Skeletal muscle satellite cell (primary cell): ENCODE measurements at regions not wholly inside any gene's neighbourhood (a gene's known extent, or its start where the extent isn't known, plus 50 kb on each side); places are given as distances from the start of the nearest gene placed in this dataset.

Source experiments
- H3K27me3 ChIP-seq: 2 replicates; pipeline ENCODE4 v1.7.0; 2013; ENCODE audit warnings: low read length; ENCODE audit not compliant: control insufficient read depth, insufficient read depth
- H3K36me3 ChIP-seq: 2 replicates; pipeline ENCODE4 v1.7.0; 2013; ENCODE audit warnings: mild to moderate bottlenecking, control low read depth, low read length; ENCODE audit not compliant: insufficient read depth
- H3K4me1 ChIP-seq: 2 replicates; pipeline ENCODE4 v1.7.0; 2013; ENCODE audit warnings: low read length; ENCODE audit not compliant: control insufficient read depth, insufficient read depth
- H3K4me2 ChIP-seq: 2 replicates; pipeline ENCODE4 v1.7.0; 2013; ENCODE audit warnings: mild to moderate bottlenecking, low read length
- H3K4me3 ChIP-seq: 2 replicates; pipeline ENCODE4 v1.7.0; 2013; ENCODE audit warnings: low read length
- H3K9ac ChIP-seq: 2 replicates; pipeline ENCODE4 v1.7.0; 2013; ENCODE audit warnings: mild to moderate bottlenecking, low read depth, low read length, moderate library complexity
- H3K9me3 ChIP-seq: replicated peaks from 2 replicates; pipeline ENCODE4 v1.7.0; 2013; ENCODE audit warnings: mild to moderate bottlenecking, control low read depth, low read length

- Histone ChIP-seq H3K4me1 (no peaks in the 10 kb centered on the region), H3K4me3 (no peak overlapping the region), H3K36me3 (no peaks in the 10 kb centered on the region), H3K27me3 (no peaks in the 10 kb centered on the region), H3K9me3 (no peaks in the 10 kb centered on the region), H3K9ac (no peak overlapping the region), H3K4me2 (no peak overlapping the region)
Observed at GRCh38 chr14:48925184-48925583, 661.0 kb downstream of the RPS29 start.

- Histone ChIP-seq H3K9ac (no peak overlapping the region), H3K4me1 (no peaks in the 10 kb centered on the region), H3K9me3 (no peaks in the 10 kb centered on the region), H3K4me2 (no peak overlapping the region), H3K4me3 (no peak overlapping the region), H3K27me3 (no peaks in the 10 kb centered on the region), H3K36me3 (no peaks in the 10 kb centered on the region)
Observed at GRCh38 chr14:48914921-48915320, 671.3 kb downstream of the RPS29 start.

GRCh38 chr14:48914382-48914781 lies 671.8 kb downstream of the RPS29 start:
- H3K27me3 ChIP-seq = no peaks in the 10 kb centered on the region
- H3K9ac ChIP-seq = no peak overlapping the region
- no peaks in the 10 kb centered on the region for H3K9me3 ChIP-seq
- H3K4me1 ChIP-seq = no peaks in the 10 kb centered on the region
- no peak overlapping the region for H3K4me2 ChIP-seq
- no peaks in the 10 kb centered on the region for H3K36me3 ChIP-seq
- no peak overlapping the region for H3K4me3 ChIP-seq

GRCh38 chr14:48900565-48900964 lies 685.6 kb downstream of the RPS29 start:
- Histone ChIP-seq H3K36me3 (no peaks in the 10 kb centered on the region), H3K9me3 (peaks cover 6% of the 10 kb centered on the region), H3K9ac (no peak overlapping the region), H3K4me2 (no peak overlapping the region), H3K4me3 (no peak overlapping the region), H3K4me1 (no peaks in the 10 kb centered on the region), H3K27me3 (no peaks in the 10 kb centered on the region)

GRCh38 chr14:48890333-48890732 lies 695.8 kb downstream of the RPS29 start:
- Histone ChIP-seq H3K9me3 (no peaks in the 10 kb centered on the region), H3K27me3 (no peaks in the 10 kb centered on the region), H3K4me1 (no peaks in the 10 kb centered on the region), H3K4me2 (no peak overlapping the region), H3K4me3 (no peak overlapping the region), H3K9ac (no peak overlapping the region), H3K36me3 (no peaks in the 10 kb centered on the region)

GRCh38 chr14:48876806-48877340 lies 709.3 kb downstream of the RPS29 start:
- H3K4me2 ChIP-seq = no peak overlapping the region
- no peaks in the 10 kb centered on the region for H3K27me3 ChIP-seq
- no peaks in the 10 kb centered on the region for H3K36me3 ChIP-seq
- no peaks in the 10 kb centered on the region for H3K4me1 ChIP-seq
- H3K9me3 ChIP-seq = no peaks in the 10 kb centered on the region
- H3K9ac ChIP-seq = no peak overlapping the region
- no peak overlapping the region for H3K4me3 ChIP-seq

GRCh38 chr14:48874711-48875110 lies 711.5 kb downstream of the RPS29 start:
- Histone ChIP-seq H3K4me3 (no peak overlapping the region), H3K9ac (no peak overlapping the region), H3K9me3 (no peaks in the 10 kb centered on the region), H3K4me2 (no peak overlapping the region), H3K36me3 (no peaks in the 10 kb centered on the region), H3K27me3 (no peaks in the 10 kb centered on the region), H3K4me1 (no peaks in the 10 kb centered on the region)

- no peaks in the 10 kb centered on the region for H3K9me3 ChIP-seq
- H3K4me2 ChIP-seq = no peak overlapping the region
Observed at GRCh38 chr14:48857366-48857765, 728.8 kb downstream of the RPS29 start.

GRCh38 chr14:48853159-48853558 lies 733.0 kb downstream of the RPS29 start:
- Histone ChIP-seq H3K4me1 (no peaks in the 10 kb centered on the region), H3K36me3 (no peaks in the 10 kb centered on the region), H3K4me2 (no peak overlapping the region), H3K27me3 (no peaks in the 10 kb centered on the region), H3K9ac (no peak overlapping the region), H3K9me3 (no peaks in the 10 kb centered on the region), H3K4me3 (no peak overlapping the region)

More at GRCh38 chr14:48857366-48857765, 728.8 kb downstream of the RPS29 start:
- no peaks in the 10 kb centered on the region for H3K36me3 ChIP-seq
- H3K4me3 ChIP-seq = no peak overlapping the region
- H3K9ac ChIP-seq = no peak overlapping the region
- no peaks in the 10 kb centered on the region for H3K27me3 ChIP-seq
- no peaks in the 10 kb centered on the region for H3K4me1 ChIP-seq

- H3K4me1 ChIP-seq = no peaks in the 10 kb centered on the region
- H3K4me2 ChIP-seq = no peak overlapping the region
- no peak overlapping the region for H3K4me3 ChIP-seq
Observed at GRCh38 chr14:48849741-48850322, 736.3 kb downstream of the RPS29 start.

GRCh38 chr14:48842785-48843184 lies 743.4 kb downstream of the RPS29 start:
- no peaks in the 10 kb centered on the region for H3K36me3 ChIP-seq
- no peak overlapping the region for H3K4me2 ChIP-seq
- no peak overlapping the region for H3K4me3 ChIP-seq
- H3K9ac ChIP-seq = no peak overlapping the region
- H3K4me1 ChIP-seq = no peaks in the 10 kb centered on the region
- no peaks in the 10 kb centered on the region for H3K27me3 ChIP-seq
- H3K9me3 ChIP-seq = no peaks in the 10 kb centered on the region

More at GRCh38 chr14:48849741-48850322, 736.3 kb downstream of the RPS29 start:
- H3K9me3 ChIP-seq = no peaks in the 10 kb centered on the region
- H3K9ac ChIP-seq = no peak overlapping the region
- no peaks in the 10 kb centered on the region for H3K27me3 ChIP-seq
- H3K36me3 ChIP-seq = no peaks in the 10 kb centered on the region

GRCh38 chr14:48826058-48826457 lies 760.1 kb downstream of the RPS29 start:
- no peak overlapping the region for H3K4me2 ChIP-seq
- H3K36me3 ChIP-seq = no peaks in the 10 kb centered on the region
- no peaks in the 10 kb centered on the region for H3K27me3 ChIP-seq
- no peak overlapping the region for H3K9ac ChIP-seq
- H3K4me1 ChIP-seq = no peaks in the 10 kb centered on the region
- H3K4me3 ChIP-seq = no peak overlapping the region
- no peaks in the 10 kb centered on the region for H3K9me3 ChIP-seq
